GM23248 (cell line): ENCODE measurements at regions not wholly inside any gene's neighbourhood (a gene's known extent, or its start where the extent isn't known, plus 50 kb on each side); places are given as distances from the start of the nearest gene placed in this dataset.

Experiments used
- EZH2 ChIP-seq: fragments of 200-600 bp; sonication (generic); IDR thresholded peaks from 2 replicates; pipeline ENCODE4 v1.6.1; 2018; ENCODE audit warnings: antibody characterized with exemption, mild to moderate bottlenecking; ENCODE audit not compliant: insufficient read depth, poor library complexity, severe bottlenecking
- EZH2phosphoT487 ChIP-seq: fragments of 200-600 bp; sonication (generic); IDR thresholded peaks from 2 replicates; pipeline ENCODE4 v1.6.1; 2018; ENCODE audit warnings: antibody characterized with exemption, moderate library complexity, mild to moderate bottlenecking, low read depth; ENCODE audit not compliant: insufficient read depth

DNA sequence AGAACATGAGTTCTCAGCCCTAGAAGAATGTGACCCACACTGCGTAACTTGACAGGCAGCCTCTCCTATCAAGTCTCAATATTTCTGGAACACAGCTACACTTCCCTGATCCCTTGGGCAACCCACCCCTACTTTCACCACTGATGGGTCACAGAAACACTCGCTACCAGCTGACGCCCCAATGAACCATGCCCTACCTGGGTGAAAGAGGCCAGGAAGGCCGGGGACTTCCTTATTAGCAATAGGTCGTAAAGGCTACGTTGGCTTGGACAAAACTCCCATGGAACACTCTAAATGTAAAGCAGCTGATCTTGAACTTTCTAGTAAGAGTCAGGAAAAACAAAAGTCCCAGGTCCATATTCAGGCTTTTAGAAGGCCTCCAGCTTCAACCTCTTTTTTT, 202.3 kb upstream of the KCTD7 start:
- TF ChIP-seq EZH2 (no peak), EZH2phosphoT487 (no peak)
